ENCODE measurements at regions not wholly inside any gene's neighbourhood (a gene's known extent, or its start where the extent isn't known, plus 50 kb on each side); places are given as distances from the start of the nearest gene placed in this dataset.

GRCh38 chr6:91386204-91386603 lies 799.3 kb upstream of the MAP3K7 start:
- H3K27ac Mint-ChIP-seq (ENCODE audit: unreplicated experiment): no peak overlapping the region
- H3K4me1 Mint-ChIP-seq (ENCODE audit: low read depth, unreplicated experiment): no peaks in the 10 kb centered on the region
- H3K4me3 Mint-ChIP-seq (ENCODE audit: unreplicated experiment): no peak overlapping the region
- no peaks in the 10 kb centered on the region for H3K9me3 Mint-ChIP-seq (ENCODE audit: unreplicated experiment)
- peaks cover 10% of the 10 kb centered on the region for H3K36me3 Mint-ChIP-seq (ENCODE audit: unreplicated experiment)
- H3K27me3 Mint-ChIP-seq (ENCODE audit: unreplicated experiment): no peaks in the 10 kb centered on the region
- DNase-seq: no peak
- TF ChIP-seq, protein P1, sequence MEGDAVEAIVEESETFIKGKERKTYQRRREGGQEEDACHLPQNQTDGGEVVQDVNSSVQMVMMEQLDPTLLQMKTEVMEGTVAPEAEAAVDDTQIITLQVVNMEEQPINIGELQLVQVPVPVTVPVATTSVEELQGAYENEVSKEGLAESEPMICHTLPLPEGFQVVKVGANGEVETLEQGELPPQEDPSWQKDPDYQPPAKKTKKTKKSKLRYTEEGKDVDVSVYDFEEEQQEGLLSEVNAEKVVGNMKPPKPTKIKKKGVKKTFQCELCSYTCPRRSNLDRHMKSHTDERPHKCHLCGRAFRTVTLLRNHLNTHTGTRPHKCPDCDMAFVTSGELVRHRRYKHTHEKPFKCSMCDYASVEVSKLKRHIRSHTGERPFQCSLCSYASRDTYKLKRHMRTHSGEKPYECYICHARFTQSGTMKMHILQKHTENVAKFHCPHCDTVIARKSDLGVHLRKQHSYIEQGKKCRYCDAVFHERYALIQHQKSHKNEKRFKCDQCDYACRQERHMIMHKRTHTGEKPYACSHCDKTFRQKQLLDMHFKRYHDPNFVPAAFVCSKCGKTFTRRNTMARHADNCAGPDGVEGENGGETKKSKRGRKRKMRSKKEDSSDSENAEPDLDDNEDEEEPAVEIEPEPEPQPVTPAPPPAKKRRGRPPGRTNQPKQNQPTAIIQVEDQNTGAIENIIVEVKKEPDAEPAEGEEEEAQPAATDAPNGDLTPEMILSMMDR (IDR thresholded peaks at IDR 0.05; ENCODE audit: partially characterized antibody, unreplicated experiment): no peak

GRCh38 chr6:91383207-91383606 lies 796.3 kb upstream of the MAP3K7 start:
- Mint-ChIP-seq H3K27me3 (ENCODE audit: unreplicated experiment) (no peaks in the 10 kb centered on the region), H3K4me3 (ENCODE audit: unreplicated experiment) (no peak overlapping the region), H3K27ac (ENCODE audit: unreplicated experiment) (no peak overlapping the region), H3K4me1 (ENCODE audit: low read depth, unreplicated experiment) (no peaks in the 10 kb centered on the region), H3K36me3 (ENCODE audit: unreplicated experiment) (peaks cover 6% of the 10 kb centered on the region), H3K9me3 (ENCODE audit: unreplicated experiment) (no peaks in the 10 kb centered on the region)
- TF ChIP-seq, protein P1 (IDR thresholded peaks at IDR 0.05; ENCODE audit: partially characterized antibody, unreplicated experiment): no peak
- DNase-seq: no peak

GRCh38 chr6:91376686-91377085 lies 789.8 kb upstream of the MAP3K7 start:
- H3K9me3 Mint-ChIP-seq (ENCODE audit: unreplicated experiment): no peaks in the 10 kb centered on the region
- H3K4me3 Mint-ChIP-seq (ENCODE audit: unreplicated experiment): no peak overlapping the region
- H3K27me3 Mint-ChIP-seq (ENCODE audit: unreplicated experiment): no peaks in the 10 kb centered on the region
- no peak overlapping the region for H3K27ac Mint-ChIP-seq (ENCODE audit: unreplicated experiment)
- H3K36me3 Mint-ChIP-seq (ENCODE audit: unreplicated experiment): no peaks in the 10 kb centered on the region
- TF ChIP-seq, protein P1 (IDR thresholded peaks at IDR 0.05; ENCODE audit: partially characterized antibody, unreplicated experiment): no peak
- H3K4me1 Mint-ChIP-seq (ENCODE audit: low read depth, unreplicated experiment): peaks cover 2% of the 10 kb centered on the region
- peak; percentile 28 for DNase-seq

GRCh38 chr6:91366781-91367180 lies 779.9 kb upstream of the MAP3K7 start:
- no peaks in the 10 kb centered on the region for H3K36me3 Mint-ChIP-seq (ENCODE audit: unreplicated experiment)
- no peaks in the 10 kb centered on the region for H3K27me3 Mint-ChIP-seq (ENCODE audit: unreplicated experiment)
- no peak overlapping the region for H3K27ac Mint-ChIP-seq (ENCODE audit: unreplicated experiment)
- DNase-seq: no peak
- H3K4me1 Mint-ChIP-seq (ENCODE audit: low read depth, unreplicated experiment): peaks cover 2% of the 10 kb centered on the region
- peaks cover 3% of the 10 kb centered on the region for H3K9me3 Mint-ChIP-seq (ENCODE audit: unreplicated experiment)
- TF ChIP-seq, protein P1 (IDR thresholded peaks at IDR 0.05; ENCODE audit: partially characterized antibody, unreplicated experiment): no peak
- H3K4me3 Mint-ChIP-seq (ENCODE audit: unreplicated experiment): no peak overlapping the region

- no peak overlapping the region for H3K27ac Mint-ChIP-seq (ENCODE audit: unreplicated experiment)
- no peaks in the 10 kb centered on the region for H3K27me3 Mint-ChIP-seq (ENCODE audit: unreplicated experiment)
- H3K9me3 Mint-ChIP-seq (ENCODE audit: unreplicated experiment): no peaks in the 10 kb centered on the region
- no peak overlapping the region for H3K4me3 Mint-ChIP-seq (ENCODE audit: unreplicated experiment)
- no peaks in the 10 kb centered on the region for H3K4me1 Mint-ChIP-seq (ENCODE audit: low read depth, unreplicated experiment)
- TF ChIP-seq, protein P1 (IDR thresholded peaks at IDR 0.05; ENCODE audit: partially characterized antibody, unreplicated experiment): no peak
- H3K36me3 Mint-ChIP-seq (ENCODE audit: unreplicated experiment): no peaks in the 10 kb centered on the region
- DNase-seq: no peak
Observed at GRCh38 chr6:91358986-91359385, 772.1 kb upstream of the MAP3K7 start.

Data from glutamatergic neuron (in vitro differentiated cells).